ENCODE measurements at regions not wholly inside any gene's neighbourhood (a gene's known extent, or its start where the extent isn't known, plus 50 kb on each side); places are given as distances from the start of the nearest gene placed in this dataset.

- H3K27ac ChIP-seq (ENCODE audit: low read depth, low read length) = no peak overlapping the region
- no peak overlapping the region for H3K4me3 Mint-ChIP-seq
- peaks cover 41% of the 10 kb centered on the region for H3K36me3 Mint-ChIP-seq (ENCODE audit: low read depth)
- no peaks in the 10 kb centered on the region for H3K4me1 Mint-ChIP-seq
- H3K9ac ChIP-seq (ENCODE audit: extremely low read depth, low read length, poor library complexity, severe bottlenecking) = no peak overlapping the region
- no peaks in the 10 kb centered on the region for H3K27me3 ChIP-seq (ENCODE audit: control insufficient read depth, insufficient read depth, low read length, poor library complexity, severe bottlenecking)
- H3K9me3 Mint-ChIP-seq = peaks cover 40% of the 10 kb centered on the region
- H3K4me1 ChIP-seq (ENCODE audit: control insufficient read depth, insufficient read depth, low read length) = no peaks in the 10 kb centered on the region
- WGBS, 2 experiments (ENCODE audit: insufficient coverage in 1 of 2, insufficient read length in 1 of 2) = 84 to 97% methylated on average over 4 of the region's 4 CpGs
- no peak overlapping the region for H3K4me3 ChIP-seq (ENCODE audit: low read length)
- no peaks in the 10 kb centered on the region for H3K27me3 Mint-ChIP-seq (ENCODE audit: insufficient read depth)
- no peak for TF ChIP-seq CTCF (conservative IDR thresholded peaks at IDR 0.05)
- DNase-seq = no peak
- H3K27ac Mint-ChIP-seq = no peak overlapping the region
- peaks cover 50% of the 10 kb centered on the region for H3K9me3 ChIP-seq (ENCODE audit: control insufficient read depth, low read length)
- peaks cover 29% of the 10 kb centered on the region for H3K36me3 ChIP-seq (ENCODE audit: control insufficient read depth, insufficient read depth, low read length)
These were observed 230.9 kb upstream of the FSIP2 start for GRCh38 chr2:185507719-185508118.

GRCh38 chr2:185510060-185510459, 228.5 kb upstream of the FSIP2 start:
- TF ChIP-seq CTCF (conservative IDR thresholded peaks at IDR 0.05) = no peak
- no peak for DNase-seq
- H3K4me1 Mint-ChIP-seq = no peaks in the 10 kb centered on the region
- no peaks in the 10 kb centered on the region for H3K4me1 ChIP-seq (ENCODE audit: control insufficient read depth, insufficient read depth, low read length)
- 100% methylated on average over 1 of the region's 3 CpGs for whole genome bisulfite sequencing, 2 experiments (ENCODE audit: insufficient coverage in 1 of 2, insufficient read length in 1 of 2)
- no peaks in the 10 kb centered on the region for H3K27me3 Mint-ChIP-seq (ENCODE audit: insufficient read depth)
- peaks cover 12% of the 10 kb centered on the region for H3K36me3 ChIP-seq (ENCODE audit: control insufficient read depth, insufficient read depth, low read length)
- no peak overlapping the region for H3K4me3 Mint-ChIP-seq
- no peak overlapping the region for H3K27ac Mint-ChIP-seq
- H3K4me3 ChIP-seq (ENCODE audit: low read length) = peak overlapping the region; percentile 24
- no peak overlapping the region for H3K9ac ChIP-seq (ENCODE audit: extremely low read depth, low read length, poor library complexity, severe bottlenecking)
- H3K36me3 Mint-ChIP-seq (ENCODE audit: low read depth) = peaks cover 24% of the 10 kb centered on the region
- no peak overlapping the region for H3K27ac ChIP-seq (ENCODE audit: low read depth, low read length)
- H3K9me3 Mint-ChIP-seq = peaks cover 24% of the 10 kb centered on the region
- H3K9me3 ChIP-seq (ENCODE audit: control insufficient read depth, low read length) = peaks cover 35% of the 10 kb centered on the region
- no peaks in the 10 kb centered on the region for H3K27me3 ChIP-seq (ENCODE audit: control insufficient read depth, insufficient read depth, low read length, poor library complexity, severe bottlenecking)

DNA sequence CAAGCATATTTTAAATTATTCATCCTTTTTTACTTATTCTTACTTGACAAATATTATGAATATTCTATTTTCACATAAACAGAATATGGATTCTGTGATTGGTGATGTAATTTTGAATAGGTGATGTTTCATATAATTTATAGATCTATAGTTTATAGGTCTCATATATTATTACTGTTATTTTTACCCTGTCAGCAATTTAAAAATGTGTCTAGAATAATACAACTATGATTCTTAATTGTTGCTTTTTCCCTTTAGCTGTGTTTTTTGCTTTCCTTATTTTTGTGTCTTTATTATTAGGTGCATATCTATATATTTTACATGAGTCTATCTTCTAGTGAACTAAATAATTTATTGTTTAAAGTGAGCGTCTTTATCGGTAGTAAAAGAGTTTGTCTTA, 226.7 kb upstream of the FSIP2 start:
- no peaks in the 10 kb centered on the region for H3K27me3 ChIP-seq (ENCODE audit: control insufficient read depth, insufficient read depth, low read length, poor library complexity, severe bottlenecking)
- Mint-ChIP-seq H3K27me3 (ENCODE audit: insufficient read depth) (no peaks in the 10 kb centered on the region), H3K9me3 (peaks cover 22% of the 10 kb centered on the region), H3K4me3 (no peak overlapping the region), H3K4me1 (no peaks in the 10 kb centered on the region), H3K27ac (no peak overlapping the region), H3K36me3 (ENCODE audit: low read depth) (peaks cover 32% of the 10 kb centered on the region)
- no peaks in the 10 kb centered on the region for H3K4me1 ChIP-seq (ENCODE audit: control insufficient read depth, insufficient read depth, low read length)
- H3K9ac ChIP-seq (ENCODE audit: extremely low read depth, low read length, poor library complexity, severe bottlenecking) = no peak overlapping the region
- no peak overlapping the region for H3K27ac ChIP-seq (ENCODE audit: low read depth, low read length)
- no peak for TF ChIP-seq CTCF (conservative IDR thresholded peaks at IDR 0.05)
- WGBS, 2 experiments (ENCODE audit: insufficient coverage in 1 of 2, insufficient read length in 1 of 2) = no CpG with 5 or more reads among the region's 2 CpGs
- DNase-seq = no peak
- no peak overlapping the region for H3K4me3 ChIP-seq (ENCODE audit: low read length)
- H3K9me3 ChIP-seq (ENCODE audit: control insufficient read depth, low read length) = peaks cover 44% of the 10 kb centered on the region
- peaks cover 12% of the 10 kb centered on the region for H3K36me3 ChIP-seq (ENCODE audit: control insufficient read depth, insufficient read depth, low read length)
